Lower leg skin (tissue), 4 donors: ENCODE measurements at regions not wholly inside any gene's neighbourhood (a gene's known extent, or its start where the extent isn't known, plus 50 kb on each side); places are given as distances from the start of the nearest gene placed in this dataset.

Experiments
- DNase-seq, 2 donors: peaks; one replicate each; pipeline ENCODE4 v3.0.0-alpha.2; 2019; ENCODE audit warnings: low spot score in 2 of 2
- H3K4me3 ChIP-seq: fragments of 200-600 bp; sonication (generic); 2 replicates; pipeline ENCODE4 v1.5.1; 2017; ENCODE audit warnings: mild to moderate bottlenecking, low read depth; ENCODE audit not compliant: poor library complexity, severe bottlenecking
- POLR2A ChIP-seq, 2 donors: fragments of 450-650 bp; IDR thresholded peaks; one replicate each; pipeline ENCODE4 v1.6.1; 2016 to 2017; ENCODE audit warnings: antibody characterized with exemption in 2 of 2, mild to moderate bottlenecking in 1 of 2, moderate library complexity in 1 of 2
- WGBS, 2 donors: methylation state at CpG; one replicate each; pipeline ENCODE4 v1.1.5; 2018; 5-methylcytosine and 5-hydroxymethylcytosine counted together
- intact Hi-C: fragments of 100-400 bp; cut with DNase I; formaldehyde crosslinking; loops from one replicate; pipeline ENCODE4 v1.15.0; 2023; ENCODE audit warnings: low total_unique reads
- TF ChIP-seq, protein P1 (sequence below), 3 donors: fragments of 450-650 bp; IDR thresholded peaks; one replicate each; pipeline ENCODE4 v1.5.1; 2016; ENCODE audit warnings: antibody characterized with exemption in 3 of 3, mild to moderate bottlenecking in 3 of 3, moderate library complexity in 2 of 3

DNA sequence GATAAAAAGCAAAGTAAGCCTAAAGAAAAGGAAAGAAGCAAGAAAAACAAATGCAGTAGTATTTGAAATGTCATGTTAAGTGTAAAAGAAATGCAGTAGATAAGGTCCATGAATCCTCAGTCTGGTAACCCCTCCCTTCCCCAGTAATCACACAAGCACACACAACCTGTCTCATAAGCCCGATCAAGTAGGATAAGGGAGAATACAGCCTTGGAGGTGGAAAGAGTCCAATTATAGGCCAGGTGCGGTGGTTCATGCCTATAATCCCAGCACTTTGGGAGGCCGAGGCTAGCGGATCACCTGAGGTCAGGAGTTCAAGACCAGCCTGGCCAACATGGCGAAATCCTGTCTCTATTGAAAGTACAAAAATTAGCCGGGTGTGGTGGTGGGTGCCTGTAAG is 117.9 kb downstream of the GADD45G start:
- H3K4me3 ChIP-seq = no peak overlapping the region
- DNase-seq = no peak
- no peak for TF ChIP-seq POLR2A (IDR thresholded peaks at IDR 0.05)
- TF ChIP-seq, protein P1, sequence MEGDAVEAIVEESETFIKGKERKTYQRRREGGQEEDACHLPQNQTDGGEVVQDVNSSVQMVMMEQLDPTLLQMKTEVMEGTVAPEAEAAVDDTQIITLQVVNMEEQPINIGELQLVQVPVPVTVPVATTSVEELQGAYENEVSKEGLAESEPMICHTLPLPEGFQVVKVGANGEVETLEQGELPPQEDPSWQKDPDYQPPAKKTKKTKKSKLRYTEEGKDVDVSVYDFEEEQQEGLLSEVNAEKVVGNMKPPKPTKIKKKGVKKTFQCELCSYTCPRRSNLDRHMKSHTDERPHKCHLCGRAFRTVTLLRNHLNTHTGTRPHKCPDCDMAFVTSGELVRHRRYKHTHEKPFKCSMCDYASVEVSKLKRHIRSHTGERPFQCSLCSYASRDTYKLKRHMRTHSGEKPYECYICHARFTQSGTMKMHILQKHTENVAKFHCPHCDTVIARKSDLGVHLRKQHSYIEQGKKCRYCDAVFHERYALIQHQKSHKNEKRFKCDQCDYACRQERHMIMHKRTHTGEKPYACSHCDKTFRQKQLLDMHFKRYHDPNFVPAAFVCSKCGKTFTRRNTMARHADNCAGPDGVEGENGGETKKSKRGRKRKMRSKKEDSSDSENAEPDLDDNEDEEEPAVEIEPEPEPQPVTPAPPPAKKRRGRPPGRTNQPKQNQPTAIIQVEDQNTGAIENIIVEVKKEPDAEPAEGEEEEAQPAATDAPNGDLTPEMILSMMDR (IDR thresholded peaks at IDR 0.05) = no peak
- intact Hi-C loops = no loop called here
- WGBS, 2 donors = 88 to 97% methylated on average over 6 of the region's 6 CpGs

DNA sequence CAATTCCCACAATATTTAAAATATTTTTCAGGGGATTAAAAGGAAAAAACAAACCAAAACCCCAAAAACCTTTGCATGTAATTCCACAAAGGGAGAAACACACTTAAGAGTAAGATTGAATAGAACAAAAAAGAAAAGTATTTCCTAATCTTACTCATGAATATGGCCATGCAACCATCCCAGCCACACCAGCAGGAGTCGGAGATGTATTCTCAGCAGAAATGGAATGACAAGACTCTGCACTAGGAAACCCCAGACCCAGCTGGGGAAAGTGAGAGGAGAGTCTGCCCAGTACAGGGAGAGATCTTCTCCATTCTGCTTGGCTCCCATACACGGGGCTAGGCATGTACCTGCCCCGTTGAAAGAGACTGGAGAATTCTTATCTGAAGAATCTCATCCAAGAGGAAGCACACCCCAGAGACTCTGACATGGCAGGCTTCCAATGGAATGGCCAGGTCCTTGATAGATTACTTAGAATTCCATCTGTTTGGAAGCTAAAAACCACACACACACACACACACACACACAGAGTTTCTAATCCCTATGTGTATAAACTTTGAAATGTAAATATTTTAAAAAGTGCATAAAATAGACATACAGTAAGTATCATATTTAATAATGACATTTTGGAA is 118.8 kb downstream of the GADD45G start:
- intact Hi-C loops = no loop called here

DNA sequence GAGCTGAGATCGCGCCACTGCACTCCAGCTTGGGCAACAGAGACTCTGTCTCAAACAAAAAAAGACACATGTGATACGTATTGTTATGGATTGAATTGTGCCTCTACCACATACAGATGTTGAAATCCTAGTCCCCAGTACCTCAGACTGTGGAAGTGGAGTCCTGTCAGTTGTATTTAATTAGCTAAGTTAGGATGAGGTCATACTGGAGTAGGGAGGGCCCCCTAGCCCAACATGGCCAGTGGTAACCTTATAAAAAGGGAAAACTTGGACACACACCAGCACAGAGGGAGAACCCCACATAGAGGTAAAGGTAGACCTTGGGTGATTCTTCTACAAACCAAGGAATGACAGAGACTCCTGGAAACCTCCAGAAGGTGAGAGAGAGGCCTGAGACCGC is 119.8 kb downstream of the GADD45G start:
- no peak for DNase-seq
- 87 to 88% methylated on average over 4 of the region's 4 CpGs for WGBS, 2 donors
- H3K4me3 ChIP-seq = no peak overlapping the region
- intact Hi-C loops = no loop called here
- no peak for TF ChIP-seq POLR2A (IDR thresholded peaks at IDR 0.05)
- TF ChIP-seq, protein P1 (IDR thresholded peaks at IDR 0.05) = no peak

More for the DNA sequence above, 118.8 kb downstream of the GADD45G start:
- H3K4me3 ChIP-seq = no peak overlapping the region
- no peak for DNase-seq
- no peak for TF ChIP-seq POLR2A (IDR thresholded peaks at IDR 0.05)
- TF ChIP-seq, protein P1 (IDR thresholded peaks at IDR 0.05) = no peak
- 51 to 55% methylated on average over 3 of the region's 3 CpGs for WGBS, 2 donors

DNA sequence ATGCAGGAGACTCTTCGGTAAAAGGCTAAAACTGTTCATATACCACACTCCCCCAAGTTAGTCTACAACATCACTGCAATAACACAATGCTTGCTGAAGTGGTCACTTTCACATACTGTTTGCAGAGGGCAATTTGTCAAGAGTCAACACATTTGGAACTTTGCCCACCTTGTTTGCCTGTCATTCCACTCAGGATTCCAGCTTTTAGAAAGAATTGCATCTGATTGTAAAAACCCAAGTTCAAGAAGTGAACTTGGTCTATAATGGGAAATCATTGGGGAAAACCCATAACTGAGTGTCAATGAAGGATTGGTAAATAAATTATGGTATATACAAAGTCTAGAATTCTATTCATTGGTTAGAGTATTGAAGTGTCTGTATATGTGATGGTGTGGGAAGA is 120.5 kb downstream of the GADD45G start:
- no peak for DNase-seq
- no peak for TF ChIP-seq POLR2A (IDR thresholded peaks at IDR 0.05)
- TF ChIP-seq, protein P1 (IDR thresholded peaks at IDR 0.05) = no peak
- no peak overlapping the region for H3K4me3 ChIP-seq
- intact Hi-C loops = no loop called here
- 92 to 93% methylated on average over 1 of the region's 1 CpG for WGBS, 2 donors

DNA sequence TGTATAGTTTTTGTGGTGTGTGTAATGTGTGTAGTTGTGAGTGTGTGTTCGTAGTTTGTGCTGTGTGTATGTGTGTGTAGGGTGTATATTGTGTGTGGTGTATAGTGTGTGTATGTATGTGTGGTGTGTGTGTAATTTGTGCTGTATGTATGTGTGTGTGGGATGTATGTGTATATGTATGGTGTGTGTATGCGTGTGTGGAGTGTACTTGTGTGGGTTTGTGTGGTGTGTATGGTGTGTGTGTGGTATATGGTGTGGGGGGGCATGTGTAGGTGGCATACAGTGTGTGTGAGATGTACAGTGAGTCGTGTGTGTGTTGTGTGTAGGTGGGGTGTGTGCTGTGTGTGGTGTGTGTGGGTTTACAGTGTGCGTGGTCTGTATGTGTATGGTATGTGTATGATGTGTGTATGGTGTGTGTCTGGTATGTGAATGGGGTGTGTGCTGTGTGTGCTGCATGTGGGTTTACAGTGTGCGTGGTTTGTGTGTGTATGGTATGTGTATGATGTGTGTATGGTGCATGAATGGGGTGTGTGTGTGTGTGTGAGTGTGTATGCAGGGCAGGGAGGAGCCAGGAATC is 125.2 kb downstream of the GADD45G start:
- DNase-seq = no peak
- TF ChIP-seq, protein P1 (IDR thresholded peaks at IDR 0.05) = no peak
- TF ChIP-seq POLR2A (IDR thresholded peaks at IDR 0.05) = no peak
- 73 to 78% methylated on average over 5 of the region's 5 CpGs for WGBS, 2 donors
- intact Hi-C loops = no loop called here
- H3K4me3 ChIP-seq = no peak overlapping the region

DNA sequence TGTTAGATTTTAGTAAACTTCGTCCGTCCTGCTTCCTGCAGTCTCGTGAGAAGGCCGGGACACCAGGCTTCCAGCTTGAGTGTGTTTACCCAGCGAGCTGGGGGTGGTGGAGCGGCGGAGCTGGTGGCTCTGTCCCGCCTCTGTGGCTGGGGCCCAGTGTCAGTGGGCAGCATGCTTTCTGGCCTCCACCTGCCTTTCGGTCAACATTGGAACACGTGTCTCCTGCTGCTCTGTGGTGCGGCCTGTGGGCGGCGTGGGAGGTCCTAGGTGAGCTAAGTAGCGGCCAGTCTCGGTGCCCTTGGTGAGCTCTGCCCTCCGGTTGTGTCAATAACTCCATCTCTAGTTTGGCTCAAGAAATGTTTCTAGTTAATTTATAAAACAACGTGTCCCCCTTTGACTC is 125.9 kb downstream of the GADD45G start:
- intact Hi-C loops = no loop called here
- TF ChIP-seq, protein P1 (IDR thresholded peaks at IDR 0.05) = no peak
- TF ChIP-seq POLR2A (IDR thresholded peaks at IDR 0.05) = no peak
- 90 to 94% methylated on average over 17 of the region's 17 CpGs for WGBS, 2 donors
- DNase-seq = no peak
- H3K4me3 ChIP-seq = no peak overlapping the region
